SK-N-SH (cell line): ENCODE measurements at regions not wholly inside any gene's neighbourhood (a gene's known extent, or its start where the extent isn't known, plus 50 kb on each side); places are given as distances from the start of the nearest gene placed in this dataset.

ENCODE experiments used
- CTCF ChIA-PET: fragments of 300-600, 350-600 bp; formaldehyde crosslinking; extraction: SDS; loops from one replicate; lab custom pipeline; 2021; lab: Yijun Ruan, JAX
- POLR2A ChIA-PET: fragments of 350-600 bp; sonication (Branson Sonifier 250); formaldehyde crosslinking; extraction: SDS; loops from one replicate; lab custom pipeline; 2020; ENCODE audit warnings: antibody characterized with exemption, inconsistent platforms; lab: Yijun Ruan, JAX
- DNase-seq: peaks from one replicate; pipeline ENCODE4 v3.0.0; 2012
- H2AFZ ChIP-seq: fragments of 200-600 bp; sonication (generic); 2 replicates; pipeline ENCODE4 v1.8.1; 2016; ENCODE audit warnings: antibody characterized with exemption, mild to moderate bottlenecking, low read depth
- H3F3A ChIP-seq: fragments of 200-600 bp; sonication (generic); replicated peaks from 2 replicates; pipeline ENCODE3; 2016; ENCODE audit warnings: antibody characterized with exemption, mild to moderate bottlenecking; ENCODE audit not compliant: insufficient read depth
- H3K27ac ChIP-seq, 2 experiments: fragments of 200-500 bp in 1 of 2; fragments of 200-600 bp in 1 of 2; sonication (Bioruptor generic) in 1 of 2; sonication (generic), shearing (Covaris generic) in 1 of 2; 2 replicates each; pipeline versions ENCODE4 v1.5.1 to v1.6.1; 2014 to 2016; ENCODE audit warnings: low read depth in 2 of 2, inconsistent platforms in 1 of 2, low read length in 1 of 2, mild to moderate bottlenecking in 1 of 2, mixed read lengths in 1 of 2
- H3K27me3 ChIP-seq: fragments of 200-600 bp; sonication (generic), shearing (Covaris generic); 2 replicates; pipeline ENCODE4 v1.6.1; 2016; ENCODE audit warnings: mixed run types; ENCODE audit not compliant: insufficient read depth
- H3K36me3 ChIP-seq, 2 experiments: fragments of 200-500 bp in 1 of 2; fragments of 200-600 bp in 1 of 2; sonication (Bioruptor generic) in 1 of 2; sonication (generic) in 1 of 2; replicated peaks in 1 of 2; 2 replicates each; pipeline versions ENCODE3 to v1.5.1; 2014 to 2016; ENCODE audit warnings: low read length in 1 of 2, mild to moderate bottlenecking in 1 of 2; ENCODE audit not compliant: insufficient read depth in 2 of 2, control insufficient read depth in 1 of 2
- H3K4me1 ChIP-seq, 2 experiments: fragments of 200-500 bp in 1 of 2; fragments of 200-600 bp in 1 of 2; sonication (Bioruptor generic) in 1 of 2; sonication (generic), shearing (Covaris generic) in 1 of 2; 2 replicates each; pipeline versions ENCODE4 v1.5.1 to v1.6.1; 2014 to 2016; ENCODE audit warnings: low read depth in 1 of 2, low read length in 1 of 2, mixed run types in 1 of 2; ENCODE audit not compliant: insufficient read depth in 2 of 2, control insufficient read depth in 1 of 2
- H3K4me2 ChIP-seq: fragments of 200-600 bp; sonication (generic), shearing (Covaris generic); 2 replicates; pipeline ENCODE4 v1.6.1; 2017; ENCODE audit warnings: mixed run types
- H3K4me3 ChIP-seq, 2 experiments: fragments of 200-500 bp in 1 of 2; fragments of 200-600 bp in 1 of 2; sonication (Bioruptor generic) in 1 of 2; sonication (generic), shearing (Covaris generic) in 1 of 2; 2 replicates each; pipeline versions ENCODE4 v1.5.1 to v1.8.1; 2014 to 2016; ENCODE audit warnings: low read depth in 2 of 2, inconsistent platforms in 1 of 2, low read length in 1 of 2, mild to moderate bottlenecking in 1 of 2, mixed read lengths in 1 of 2, moderate library complexity in 1 of 2
- H3K79me2 ChIP-seq: fragments of 200-600 bp; sonication (generic); 2 replicates; pipeline ENCODE4 v1.8.1; 2017; ENCODE audit warnings: mild to moderate bottlenecking; ENCODE audit not compliant: insufficient read depth
- H3K9ac ChIP-seq: fragments of 200-600 bp; sonication (generic); 2 replicates; pipeline ENCODE4 v1.6.1; 2017; ENCODE audit warnings: mixed run types
- H3K9me2 ChIP-seq: fragments of 200-600 bp; sonication (generic); 2 replicates; pipeline ENCODE4 v1.6.1; 2017; ENCODE audit warnings: mixed run types
- H3K9me3 ChIP-seq: fragments of 200-600 bp; sonication (generic); 2 replicates; pipeline ENCODE4 v1.6.1; 2017; ENCODE audit warnings: mixed run types, mild to moderate bottlenecking, moderate library complexity
- H4K20me1 ChIP-seq: fragments of 200-600 bp; sonication (generic); 2 replicates; pipeline ENCODE4 v1.6.1; 2017; ENCODE audit warnings: mild to moderate bottlenecking, mixed run types; ENCODE audit not compliant: insufficient read depth
- CHD2 ChIP-seq: fragments of 150-350 bp; IDR thresholded peaks from 2 replicates; pipeline ENCODE4 v1.6.1; 2018; ENCODE audit warnings: low read length; ENCODE audit not compliant: partially characterized antibody
- ELF1 ChIP-seq: IDR thresholded peaks from 2 replicates; pipeline ENCODE4 v1.4.0; 2012
- EP300 ChIP-seq, 2 experiments: IDR thresholded peaks; 2 replicates each; pipeline versions ENCODE4 v1.4.0 to v1.6.1; 2012; ENCODE audit warnings: borderline replicate concordance in 1 of 2, low read depth in 1 of 2, low read length in 1 of 2
- FOXM1 ChIP-seq: IDR thresholded peaks from 2 replicates; pipeline ENCODE4 v1.4.0; 2012; ENCODE audit warnings: low read depth, mild to moderate bottlenecking
- JUND ChIP-seq: IDR thresholded peaks from 2 replicates; pipeline ENCODE4 v1.4.0; 2012
- MEF2A ChIP-seq: IDR thresholded peaks from 2 replicates; pipeline ENCODE4 v1.4.0; 2012; ENCODE audit warnings: low read depth, borderline replicate concordance
- MXI1 ChIP-seq: IDR thresholded peaks from 2 replicates; pipeline ENCODE4 v1.6.1; 2012; ENCODE audit warnings: mild to moderate bottlenecking, low read depth, low read length, improper control_type of control experiment
- NFIC ChIP-seq: IDR thresholded peaks from 2 replicates; pipeline ENCODE4 v1.4.0; 2012; ENCODE audit warnings: borderline replicate concordance
- NRF1 ChIP-seq: IDR thresholded peaks from 2 replicates; pipeline ENCODE4 v1.6.1; 2012; ENCODE audit warnings: low read depth, mild to moderate bottlenecking, low read length
- POLR2AphosphoS5 ChIP-seq: IDR thresholded peaks from 2 replicates; pipeline ENCODE4 v1.6.1; 2012; ENCODE audit warnings: low read depth, low read length
- RAD21 ChIP-seq: IDR thresholded peaks from 2 replicates; pipeline ENCODE4 v1.6.1; 2012; ENCODE audit warnings: mild to moderate bottlenecking, low read length
- RXRA ChIP-seq: IDR thresholded peaks from 2 replicates; pipeline ENCODE4 v1.4.0; 2012; ENCODE audit warnings: low read depth, mild to moderate bottlenecking, borderline replicate concordance
- SIN3A ChIP-seq: IDR thresholded peaks from 2 replicates; pipeline ENCODE4 v1.6.1; 2012; ENCODE audit warnings: low read depth, mild to moderate bottlenecking, low read length, moderate library complexity, borderline replicate concordance
- SMC3 ChIP-seq: IDR thresholded peaks from 2 replicates; pipeline ENCODE4 v1.6.1; 2012; ENCODE audit warnings: low read depth, low read length, improper control_type of control experiment
- TAF1 ChIP-seq: IDR thresholded peaks from 2 replicates; pipeline ENCODE4 v1.6.1; 2012; ENCODE audit warnings: low read depth, mild to moderate bottlenecking, low read length, moderate library complexity, borderline replicate concordance
- TEAD4 ChIP-seq: IDR thresholded peaks from 2 replicates; pipeline ENCODE4 v1.4.0; 2012; ENCODE audit warnings: mild to moderate bottlenecking, borderline replicate concordance; ENCODE audit not compliant: insufficient read depth
- YY1 ChIP-seq: IDR thresholded peaks from 2 replicates; pipeline ENCODE4 v1.4.0; 2012; ENCODE audit warnings: low read depth, mild to moderate bottlenecking
- WGBS: methylation state at CpG from one replicate; pipeline ENCODE4 v1.1.6; 2017; ENCODE audit warnings: low lambda C conversion rate; 5-methylcytosine and 5-hydroxymethylcytosine counted together
- TF ChIP-seq, protein P1 (sequence below): IDR thresholded peaks from 2 replicates; pipeline ENCODE4 v1.4.0; 2012; ENCODE audit warnings: low read depth
- TF ChIP-seq, protein P2 (sequence below): IDR thresholded peaks from 2 replicates; pipeline ENCODE4 v1.4.0; 2012; ENCODE audit warnings: low read depth, borderline replicate concordance
- TF ChIP-seq, protein P3 (sequence below): fragments of 200-600 bp; sonication (generic); IDR thresholded peaks from 2 replicates; pipeline ENCODE4 v1.6.1; 2017; ENCODE audit warnings: antibody characterized with exemption, mild to moderate bottlenecking, moderate library complexity
- TF ChIP-seq, protein P4 (sequence below): fragments of 150-350 bp; IDR thresholded peaks from 2 replicates; pipeline ENCODE4 v1.6.1; 2016; ENCODE audit warnings: mild to moderate bottlenecking, low read depth, low read length
- TF ChIP-seq, protein P5 (sequence below): IDR thresholded peaks from 2 replicates; pipeline ENCODE4 v1.4.0; 2012; ENCODE audit warnings: low read depth, borderline replicate concordance

- Histone ChIP-seq H3K27me3 (no peaks in the 10 kb centered on the region; the same call in 1 of the 2 replicates), H3F3A (no peaks in the 10 kb centered on the region), H3K36me3 (no peaks in the 10 kb centered on the region), H3K9me3 (0 out of 2 replicates have a peak, but pooled peaks cover 5% of the 10 kb centered on the region), H3K79me2 (no peaks in the 10 kb centered on the region), H4K20me1 (no peaks in the 10 kb centered on the region), H3K4me3 (no peak overlapping the region), H3K4me2 (no peak overlapping the region), H3K27ac (no peak overlapping the region), H2AFZ (no peak overlapping the region), H3K4me1 (no peaks in the 10 kb centered on the region), H3K9me2 (no peaks in the 10 kb centered on the region), H3K9ac (no peak overlapping the region)
- TF ChIP-seq CHD2 = no peak
- TF ChIP-seq ELF1 = no peak
- TF ChIP-seq, protein P1, sequence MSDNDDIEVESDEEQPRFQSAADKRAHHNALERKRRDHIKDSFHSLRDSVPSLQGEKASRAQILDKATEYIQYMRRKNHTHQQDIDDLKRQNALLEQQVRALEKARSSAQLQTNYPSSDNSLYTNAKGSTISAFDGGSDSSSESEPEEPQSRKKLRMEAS = no peak
- no peak for TF ChIP-seq RAD21
- TF ChIP-seq, protein P2, sequence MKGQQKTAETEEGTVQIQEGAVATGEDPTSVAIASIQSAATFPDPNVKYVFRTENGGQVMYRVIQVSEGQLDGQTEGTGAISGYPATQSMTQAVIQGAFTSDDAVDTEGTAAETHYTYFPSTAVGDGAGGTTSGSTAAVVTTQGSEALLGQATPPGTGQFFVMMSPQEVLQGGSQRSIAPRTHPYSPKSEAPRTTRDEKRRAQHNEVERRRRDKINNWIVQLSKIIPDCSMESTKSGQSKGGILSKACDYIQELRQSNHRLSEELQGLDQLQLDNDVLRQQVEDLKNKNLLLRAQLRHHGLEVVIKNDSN = no peak
- TF ChIP-seq TAF1 = no peak
- TF ChIP-seq RXRA = no peak
- no peak for TF ChIP-seq EP300 (IDR thresholded peaks at IDR 0.05; ENCODE audit: borderline replicate concordance in 1 of 2, low read depth in 1 of 2, low read length in 1 of 2)
- no peak for TF ChIP-seq TEAD4
- TF ChIP-seq, protein P3, sequence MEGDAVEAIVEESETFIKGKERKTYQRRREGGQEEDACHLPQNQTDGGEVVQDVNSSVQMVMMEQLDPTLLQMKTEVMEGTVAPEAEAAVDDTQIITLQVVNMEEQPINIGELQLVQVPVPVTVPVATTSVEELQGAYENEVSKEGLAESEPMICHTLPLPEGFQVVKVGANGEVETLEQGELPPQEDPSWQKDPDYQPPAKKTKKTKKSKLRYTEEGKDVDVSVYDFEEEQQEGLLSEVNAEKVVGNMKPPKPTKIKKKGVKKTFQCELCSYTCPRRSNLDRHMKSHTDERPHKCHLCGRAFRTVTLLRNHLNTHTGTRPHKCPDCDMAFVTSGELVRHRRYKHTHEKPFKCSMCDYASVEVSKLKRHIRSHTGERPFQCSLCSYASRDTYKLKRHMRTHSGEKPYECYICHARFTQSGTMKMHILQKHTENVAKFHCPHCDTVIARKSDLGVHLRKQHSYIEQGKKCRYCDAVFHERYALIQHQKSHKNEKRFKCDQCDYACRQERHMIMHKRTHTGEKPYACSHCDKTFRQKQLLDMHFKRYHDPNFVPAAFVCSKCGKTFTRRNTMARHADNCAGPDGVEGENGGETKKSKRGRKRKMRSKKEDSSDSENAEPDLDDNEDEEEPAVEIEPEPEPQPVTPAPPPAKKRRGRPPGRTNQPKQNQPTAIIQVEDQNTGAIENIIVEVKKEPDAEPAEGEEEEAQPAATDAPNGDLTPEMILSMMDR = no peak
- TF ChIP-seq SMC3 = no peak
- no peak for TF ChIP-seq MEF2A
- no peak for TF ChIP-seq FOXM1
- TF ChIP-seq SIN3A = no peak
- ChIA-PET POLR2A (no interaction called here), CTCF (interaction anchor here (1.1 kb wide), 1 partner anchor 198 kb away, joined by 3 read pairs; no protein-coding TSS in a partner anchor)
- DNase-seq = no peak
- 32% methylated on average over 2 of the region's 2 CpGs for WGBS
Measured at GRCh38 chr4:112069110-112069509, 76.1 kb upstream of the FAM241A start.

- Histone ChIP-seq H3K27ac (no peak overlapping the region), H3K79me2 (no peaks in the 10 kb centered on the region), H3F3A (no peaks in the 10 kb centered on the region), H3K4me3 (no peak overlapping the region), H4K20me1 (no peaks in the 10 kb centered on the region), H3K9me3 (0 out of 2 replicates have a peak, but pooled peaks cover 5% of the 10 kb centered on the region), H3K27me3 (no peaks in the 10 kb centered on the region), H2AFZ (no peak overlapping the region), H3K4me2 (no peak overlapping the region), H3K9me2 (no peaks in the 10 kb centered on the region), H3K4me1 (no peaks in the 10 kb centered on the region), H3K9ac (no peak overlapping the region), H3K36me3 (no peaks in the 10 kb centered on the region)
- 25% methylated on average over 6 of the region's 6 CpGs for WGBS
- no peak for DNase-seq
- ChIA-PET POLR2A (no interaction called here), CTCF (no interaction called here)
- TF ChIP-seq NRF1 (no peak), MXI1 (no peak), EP300 (IDR thresholded peaks at IDR 0.05; ENCODE audit: borderline replicate concordance in 1 of 2, low read depth in 1 of 2, low read length in 1 of 2) (no peak), POLR2AphosphoS5 (no peak), MEF2A (no peak), TEAD4 (no peak), YY1 (no peak), NFIC (no peak), CHD2 (no peak), JUND (no peak)
- TF ChIP-seq, protein P4, sequence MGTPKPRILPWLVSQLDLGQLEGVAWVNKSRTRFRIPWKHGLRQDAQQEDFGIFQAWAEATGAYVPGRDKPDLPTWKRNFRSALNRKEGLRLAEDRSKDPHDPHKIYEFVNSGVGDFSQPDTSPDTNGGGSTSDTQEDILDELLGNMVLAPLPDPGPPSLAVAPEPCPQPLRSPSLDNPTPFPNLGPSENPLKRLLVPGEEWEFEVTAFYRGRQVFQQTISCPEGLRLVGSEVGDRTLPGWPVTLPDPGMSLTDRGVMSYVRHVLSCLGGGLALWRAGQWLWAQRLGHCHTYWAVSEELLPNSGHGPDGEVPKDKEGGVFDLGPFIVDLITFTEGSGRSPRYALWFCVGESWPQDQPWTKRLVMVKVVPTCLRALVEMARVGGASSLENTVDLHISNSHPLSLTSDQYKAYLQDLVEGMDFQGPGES = no peak
- TF ChIP-seq, protein P2 = no peak
- TF ChIP-seq, protein P1 = no peak
- TF ChIP-seq, protein P5, sequence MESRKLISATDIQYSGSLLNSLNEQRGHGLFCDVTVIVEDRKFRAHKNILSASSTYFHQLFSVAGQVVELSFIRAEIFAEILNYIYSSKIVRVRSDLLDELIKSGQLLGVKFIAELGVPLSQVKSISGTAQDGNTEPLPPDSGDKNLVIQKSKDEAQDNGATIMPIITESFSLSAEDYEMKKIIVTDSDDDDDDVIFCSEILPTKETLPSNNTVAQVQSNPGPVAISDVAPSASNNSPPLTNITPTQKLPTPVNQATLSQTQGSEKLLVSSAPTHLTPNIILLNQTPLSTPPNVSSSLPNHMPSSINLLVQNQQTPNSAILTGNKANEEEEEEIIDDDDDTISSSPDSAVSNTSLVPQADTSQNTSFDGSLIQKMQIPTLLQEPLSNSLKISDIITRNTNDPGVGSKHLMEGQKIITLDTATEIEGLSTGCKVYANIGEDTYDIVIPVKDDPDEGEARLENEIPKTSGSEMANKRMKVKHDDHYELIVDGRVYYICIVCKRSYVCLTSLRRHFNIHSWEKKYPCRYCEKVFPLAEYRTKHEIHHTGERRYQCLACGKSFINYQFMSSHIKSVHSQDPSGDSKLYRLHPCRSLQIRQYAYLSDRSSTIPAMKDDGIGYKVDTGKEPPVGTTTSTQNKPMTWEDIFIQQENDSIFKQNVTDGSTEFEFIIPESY = no peak
Measured at GRCh38 chr4:112073181-112073580, 72.1 kb upstream of the FAM241A start.
